Eye (tissue), 1 donor: ENCODE measurements at regions not wholly inside any gene's neighbourhood (a gene's known extent, or its start where the extent isn't known, plus 50 kb on each side); places are given as distances from the start of the nearest gene placed in this dataset.
"Not testable (repeated sequence)": the region's sequence is repeated elsewhere in the genome, so short reads cannot be mapped to it uniquely, and the experiment has no call there.

Experiments
- DNase-seq: peaks from one replicate; pipeline ENCODE4 v3.0.0-alpha.2; 2015

GRCh38 chr15:24202297-24202696 is 473.3 kb upstream of the NPAP1 start:
- DNase-seq = not testable (repeated sequence)

- not testable (repeated sequence) for DNase-seq
Observed at GRCh38 chr15:24211742-24212476, 463.7 kb upstream of the NPAP1 start.

- no peak for DNase-seq
Observed at GRCh38 chr15:24223739-24224138, 451.8 kb upstream of the NPAP1 start.

GRCh38 chr15:24224161-24224560 is 451.4 kb upstream of the NPAP1 start:
- no peak for DNase-seq

GRCh38 chr15:24228922-24229321 is 446.7 kb upstream of the NPAP1 start:
- DNase-seq = not testable (repeated sequence)

GRCh38 chr15:24233134-24233533 is 442.4 kb upstream of the NPAP1 start:
- DNase-seq = not testable (repeated sequence)

- DNase-seq = not testable (repeated sequence)
Observed at GRCh38 chr15:24240580-24240979, 435.0 kb upstream of the NPAP1 start.

GRCh38 chr15:24259106-24259505 is 416.5 kb upstream of the NPAP1 start:
- not testable (repeated sequence) for DNase-seq

- DNase-seq = not testable (repeated sequence)
Observed at GRCh38 chr15:24260407-24260806, 415.2 kb upstream of the NPAP1 start.

- peak; percentile 2 for DNase-seq
Observed at GRCh38 chr15:24260854-24261253, 414.7 kb upstream of the NPAP1 start.

- DNase-seq = not testable (repeated sequence)
Observed at GRCh38 chr15:24268536-24269165, 406.9 kb upstream of the NPAP1 start.

- DNase-seq = no peak
Observed at GRCh38 chr15:24269166-24269571, 406.4 kb upstream of the NPAP1 start.

GRCh38 chr15:24269923-24270322 is 405.7 kb upstream of the NPAP1 start:
- no peak for DNase-seq

GRCh38 chr15:24271496-24272244 is 403.9 kb upstream of the NPAP1 start:
- DNase-seq = not testable (repeated sequence)

- DNase-seq = no peak
Observed at GRCh38 chr15:24292837-24293236, 382.7 kb upstream of the NPAP1 start.

GRCh38 chr15:24300804-24301368 is 374.7 kb upstream of the NPAP1 start:
- not testable (repeated sequence) for DNase-seq

GRCh38 chr15:24301999-24302398 is 373.6 kb upstream of the NPAP1 start:
- DNase-seq = not testable (repeated sequence)

GRCh38 chr15:24304747-24305146 is 370.8 kb upstream of the NPAP1 start:
- DNase-seq = not testable (repeated sequence)

GRCh38 chr15:24305643-24306042 is 369.9 kb upstream of the NPAP1 start:
- DNase-seq = not testable (repeated sequence)

GRCh38 chr15:24309700-24310099 is 365.9 kb upstream of the NPAP1 start:
- DNase-seq = not testable (repeated sequence)

- DNase-seq = not testable (repeated sequence)
Observed at GRCh38 chr15:24311692-24312091, 363.9 kb upstream of the NPAP1 start.

GRCh38 chr15:24316326-24316725 is 359.2 kb upstream of the NPAP1 start:
- DNase-seq = not testable (repeated sequence)

GRCh38 chr15:24318981-24319380 is 356.6 kb upstream of the NPAP1 start:
- no peak for DNase-seq
